ENCODE measurements at regions not wholly inside any gene's neighbourhood (a gene's known extent, or its start where the extent isn't known, plus 50 kb on each side); places are given as distances from the start of the nearest gene placed in this dataset.

- TF ChIP-seq POLR2AphosphoS5 (IDR thresholded peaks at IDR 0.05; ENCODE audit: low read depth) (no peak), CTCF (conservative IDR thresholded peaks at IDR 0.05; ENCODE audit: low read depth in 2 of 2) (no peak), JUNB (IDR thresholded peaks at IDR 0.05; ENCODE audit: unreplicated experiment) (no peak), EZH2 (IDR thresholded peaks at IDR 0.05; ENCODE audit: low read depth, unreplicated experiment) (no peak), EZH2phosphoT487 (IDR thresholded peaks at IDR 0.05; ENCODE audit: unreplicated experiment) (no peak), REST (IDR thresholded peaks at IDR 0.05; ENCODE audit: unreplicated experiment) (no peak), STAT1 (IDR thresholded peaks at IDR 0.05; ENCODE audit: unreplicated experiment) (no peak), CREB1 (CRISPR knock-in tag; IDR thresholded peaks at IDR 0.05; ENCODE audit: low read depth) (no peak), NANOG (IDR thresholded peaks at IDR 0.05; ENCODE audit: borderline replicate concordance) (no peak), ETS1 (IDR thresholded peaks at IDR 0.05) (no peak), ZNF114 (CRISPR knock-in tag; IDR thresholded peaks at IDR 0.05) (no peak), ZNF331 (CRISPR knock-in tag; IDR thresholded peaks at IDR 0.05; ENCODE audit: low read depth) (no peak)
These were observed 608.2 kb downstream of the NSUN3 start for GRCh38 chr3:94671078-94671477.

Measured in GM23338 (cell line).